ENCODE measurements at regions not wholly inside any gene's neighbourhood (a gene's known extent, or its start where the extent isn't known, plus 50 kb on each side); places are given as distances from the start of the nearest gene placed in this dataset.
"Not testable (repeated sequence)": the region's sequence is repeated elsewhere in the genome, so short reads cannot be mapped to it uniquely, and the experiment has no call there.

- DNase-seq, result no peak
Observed at GRCh38 chr6:155630085-155630484, 174.4 kb upstream of the NOX3 start.

- no peak for DNase-seq
Observed at GRCh38 chr6:155629652-155630051, 174.0 kb upstream of the NOX3 start.

DNA sequence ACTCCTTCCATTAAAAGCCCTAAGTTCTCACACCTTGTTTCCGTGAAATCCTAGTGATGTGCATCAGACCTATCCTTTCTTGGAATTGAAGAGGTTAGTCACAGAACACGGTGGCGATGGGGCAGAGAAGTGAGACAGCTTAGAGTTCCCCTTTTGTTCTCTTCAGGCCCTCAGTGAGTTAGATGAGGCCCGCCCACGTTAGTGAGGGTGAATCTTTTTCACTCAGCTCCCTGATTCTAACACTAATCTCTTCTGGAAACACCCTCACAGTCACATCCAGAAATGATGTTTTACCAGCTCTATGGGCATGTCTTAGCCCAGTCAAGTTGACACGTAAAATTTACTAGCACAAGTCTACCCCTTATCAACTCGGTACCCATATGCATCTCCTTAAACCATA is 172.7 kb upstream of the NOX3 start:
- no peak for DNase-seq

- DNase-seq, result not testable (repeated sequence)
Observed at GRCh38 chr6:155627722-155628212, 172.1 kb upstream of the NOX3 start.

GRCh38 chr6:155623450-155624178 is 168.0 kb upstream of the NOX3 start:
- no peak for DNase-seq

GRCh38 chr6:155614606-155615005 is 159.0 kb upstream of the NOX3 start:
- DNase-seq, result no peak

DNA sequence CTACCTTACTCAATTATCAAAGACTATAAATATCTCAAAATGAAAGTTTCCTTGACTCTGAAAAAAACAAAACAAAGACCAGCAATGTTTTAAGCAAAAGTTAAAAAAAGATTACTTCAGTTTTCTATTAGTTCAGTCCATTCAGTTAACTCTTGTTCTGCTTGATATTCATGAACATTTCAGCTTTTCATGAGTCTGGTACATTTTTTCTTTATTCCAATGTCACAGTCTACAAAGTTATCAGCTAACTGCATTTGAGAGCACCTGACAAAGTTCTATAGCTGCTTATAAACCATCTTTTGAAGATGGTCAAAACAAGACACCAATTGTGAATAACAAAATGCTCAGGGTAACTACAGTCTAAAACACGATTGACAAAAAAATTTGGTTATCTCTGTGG is 156.1 kb upstream of the NOX3 start:
- DNase-seq, result no peak

DNA sequence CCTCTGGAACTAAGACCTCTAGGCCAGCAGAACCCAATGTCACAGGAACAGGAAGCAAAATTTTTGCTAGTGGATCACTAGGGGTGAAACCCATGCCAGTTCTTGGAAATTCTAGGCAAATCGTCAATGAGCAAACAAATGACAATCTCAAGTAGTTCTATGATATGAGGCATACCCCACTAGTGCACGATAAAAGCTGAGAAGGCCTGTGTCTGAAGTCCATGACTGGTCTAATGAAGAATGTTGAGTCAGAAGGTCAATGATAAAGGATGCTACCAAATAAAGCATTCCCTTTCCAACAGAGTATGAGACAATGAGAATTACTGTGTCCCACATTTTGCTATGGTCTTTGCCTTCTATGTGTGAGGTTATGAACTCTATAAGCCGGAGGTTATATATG is 149.4 kb upstream of the NOX3 start:
- DNase-seq, result no peak

GRCh38 chr6:155599561-155599960 is 143.9 kb upstream of the NOX3 start:
- no peak for DNase-seq

DNA sequence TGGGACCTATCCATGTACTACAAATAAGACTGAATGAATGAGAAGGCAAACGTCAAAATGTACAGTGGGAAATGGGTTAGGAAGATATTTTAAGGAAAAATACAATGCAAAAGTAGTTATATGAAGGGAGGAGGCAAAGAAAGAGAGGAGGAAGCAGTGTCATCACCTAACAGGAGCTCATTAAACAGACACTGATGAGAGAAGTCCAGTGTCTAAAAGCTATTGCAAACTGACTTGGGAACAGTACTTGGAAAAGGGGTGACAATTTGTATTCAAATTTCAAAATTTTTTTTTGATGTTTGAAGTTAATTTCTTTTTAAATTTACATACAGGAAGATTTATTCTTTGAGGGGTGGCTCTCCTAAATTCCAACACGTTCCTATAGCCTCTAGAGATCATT is 143.5 kb upstream of the NOX3 start:
- DNase-seq, result no peak

GRCh38 chr6:155595284-155595683 is 139.6 kb upstream of the NOX3 start:
- no peak for DNase-seq

- DNase-seq, result no peak
Observed at GRCh38 chr6:155591741-155592140, 136.1 kb upstream of the NOX3 start.

DNA sequence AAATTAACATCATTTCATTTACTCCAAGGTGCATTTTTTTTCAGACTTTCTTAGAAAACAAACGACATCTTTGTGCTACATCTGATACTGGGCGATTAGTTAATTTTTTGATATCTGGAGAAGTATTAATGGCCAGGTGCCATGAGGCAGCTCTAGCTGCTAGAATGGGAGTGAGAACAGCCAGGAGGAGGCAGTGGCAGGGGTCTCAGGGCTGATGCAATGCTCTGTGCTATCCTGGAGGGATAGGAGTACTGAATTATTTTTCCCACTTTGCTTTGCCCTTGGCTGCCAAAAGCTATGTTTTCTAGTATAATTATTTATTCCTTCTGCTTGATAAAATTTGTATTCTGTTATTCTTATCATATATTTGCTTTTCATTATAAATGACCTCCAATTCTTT is 133.6 kb upstream of the NOX3 start:
- no peak for DNase-seq

DNA sequence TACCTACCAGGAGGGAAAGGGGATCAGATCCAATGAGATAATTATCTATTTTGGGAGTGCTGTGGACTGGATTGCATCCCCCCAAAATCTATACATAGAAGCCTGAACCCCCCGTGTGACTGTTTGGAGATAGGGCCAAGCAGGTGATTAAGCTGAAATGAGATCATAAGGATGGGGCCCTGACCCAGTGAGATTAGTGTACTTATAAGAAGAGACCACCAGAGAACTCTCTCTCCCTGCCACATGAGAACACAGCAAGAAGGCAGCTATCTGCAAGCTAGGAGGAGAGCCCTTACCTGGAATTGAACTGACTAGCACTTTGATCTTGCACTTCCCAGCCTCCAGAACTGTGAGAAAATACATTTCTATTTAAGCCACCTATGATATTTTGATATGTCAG is 132.2 kb upstream of the NOX3 start:
- no peak for DNase-seq

- DNase-seq, result no peak
Observed at GRCh38 chr6:155586090-155586489, 130.5 kb upstream of the NOX3 start.

GRCh38 chr6:155584006-155584405 is 128.4 kb upstream of the NOX3 start:
- no peak for DNase-seq

GRCh38 chr6:155582016-155582991 is 126.7 kb upstream of the NOX3 start:
- no peak for DNase-seq

DNA sequence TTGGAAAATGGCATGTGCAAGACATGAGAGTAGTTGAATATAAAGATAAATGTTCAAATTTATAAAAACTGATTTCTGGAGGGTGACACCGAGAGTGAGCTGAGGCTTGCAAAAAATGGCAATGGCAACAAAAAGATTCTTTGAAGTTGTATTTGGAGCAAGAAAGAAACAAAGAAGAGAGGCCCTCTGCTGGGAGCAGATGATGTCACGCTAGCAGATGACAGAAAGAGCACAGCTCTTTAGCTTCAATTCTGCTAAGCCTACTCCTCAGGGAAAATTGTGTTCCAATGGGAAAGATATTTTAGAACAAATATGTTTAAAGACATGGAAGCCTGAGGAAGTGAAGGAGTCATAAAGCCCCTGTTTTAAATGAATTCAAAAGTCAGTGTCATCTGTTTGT is 125.3 kb upstream of the NOX3 start:
- DNase-seq, result no peak

DNA sequence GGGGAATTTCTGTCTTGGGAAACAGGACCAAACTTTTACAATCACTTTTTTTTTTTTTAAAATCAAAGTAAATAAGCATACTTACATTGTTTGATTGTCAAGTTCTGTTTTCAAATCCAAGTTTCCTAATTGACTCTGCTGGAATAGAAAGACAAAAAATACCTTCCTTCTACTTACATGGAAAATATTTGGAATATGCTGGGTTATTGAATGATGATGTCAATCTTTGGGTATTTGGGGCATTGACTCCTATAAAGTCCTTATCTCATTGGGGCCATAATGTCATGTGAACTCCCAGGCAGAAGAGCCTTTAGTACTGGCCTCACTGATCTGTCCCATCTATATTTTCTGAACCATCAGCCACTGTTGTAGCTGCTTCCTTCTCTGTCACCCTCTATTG is 122.6 kb upstream of the NOX3 start:
- DNase-seq, result no peak

DNA sequence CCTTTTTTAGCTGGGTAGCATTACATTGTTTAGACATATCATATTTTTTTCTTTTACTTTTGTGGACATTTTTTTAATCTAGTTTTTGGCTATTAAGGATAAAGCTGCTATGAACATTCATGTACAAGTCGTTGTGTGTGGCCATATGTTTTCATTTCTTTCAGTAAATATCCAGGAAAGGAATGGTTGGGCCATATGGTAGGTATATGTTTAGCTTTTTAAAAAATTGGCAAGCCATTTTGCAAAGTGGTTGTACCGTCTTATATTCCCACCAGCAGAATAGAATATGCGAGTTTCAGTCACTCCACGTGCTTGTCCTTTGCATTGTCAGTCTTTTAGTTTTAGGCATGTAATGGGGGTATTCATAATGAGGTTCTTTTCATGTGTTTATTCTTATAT is 106.3 kb upstream of the NOX3 start:
- no peak for DNase-seq

GRCh38 chr6:155561257-155561965 is 105.8 kb upstream of the NOX3 start:
- no peak for DNase-seq

GRCh38 chr6:155549928-155550327 is 94.3 kb upstream of the NOX3 start:
- no peak for DNase-seq
